HG03520 (cell line): ENCODE measurements at regions not wholly inside any gene's neighbourhood (a gene's known extent, or its start where the extent isn't known, plus 50 kb on each side); places are given as distances from the start of the nearest gene placed in this dataset.

ENCODE experiments used
- ATAC-seq: cut with Tn5 transposase; IDR thresholded peaks from one replicate; pipeline ENCODE4 v1.9.1; 2021; ENCODE audit warnings: mild to moderate bottlenecking, moderate library complexity; ENCODE audit not compliant: unreplicated experiment

GRCh38 chr11:81071606-81072005, 1630.8 kb upstream of the TENM4 start:
- no peak for ATAC-seq

- ATAC-seq: peak; percentile 90
These were observed 1630.1 kb upstream of the TENM4 start for GRCh38 chr11:81070948-81071347.

GRCh38 chr11:81059356-81059755, 1618.5 kb upstream of the TENM4 start:
- ATAC-seq: no peak

GRCh38 chr11:81052344-81053158, 1611.7 kb upstream of the TENM4 start:
- ATAC-seq: no peak

GRCh38 chr11:81039916-81040524, 1599.2 kb upstream of the TENM4 start:
- ATAC-seq: no peak

- ATAC-seq: no peak
These were observed 1595.5 kb upstream of the TENM4 start for GRCh38 chr11:81036168-81036870.

GRCh38 chr11:81033779-81034540, 1593.1 kb upstream of the TENM4 start:
- no peak for ATAC-seq

GRCh38 chr11:81032906-81033305, 1592.1 kb upstream of the TENM4 start:
- ATAC-seq: no peak

- no peak for ATAC-seq
These were observed 1589.4 kb upstream of the TENM4 start for GRCh38 chr11:81030186-81030585.

- ATAC-seq: no peak
These were observed 1585.2 kb upstream of the TENM4 start for GRCh38 chr11:81026032-81026431.

GRCh38 chr11:81022057-81022456, 1581.2 kb upstream of the TENM4 start:
- ATAC-seq: no peak

GRCh38 chr11:81010631-81011030, 1569.8 kb upstream of the TENM4 start:
- ATAC-seq: no peak

- ATAC-seq: no peak
These were observed 1566.2 kb upstream of the TENM4 start for GRCh38 chr11:81007046-81007445.

GRCh38 chr11:81005595-81005994, 1564.8 kb upstream of the TENM4 start:
- ATAC-seq: peak; percentile 64

- no peak for ATAC-seq
These were observed 1563.7 kb upstream of the TENM4 start for GRCh38 chr11:81004576-81004975.

GRCh38 chr11:81002374-81002773, 1561.5 kb upstream of the TENM4 start:
- ATAC-seq: no peak

GRCh38 chr11:81000735-81001134, 1559.9 kb upstream of the TENM4 start:
- no peak for ATAC-seq

- no peak for ATAC-seq
These were observed 1559.5 kb upstream of the TENM4 start for GRCh38 chr11:81000334-81000733.

- ATAC-seq: no peak
These were observed 1554.7 kb upstream of the TENM4 start for GRCh38 chr11:80995523-80995922.

- no peak for ATAC-seq
These were observed 1552.7 kb upstream of the TENM4 start for GRCh38 chr11:80993536-80993935.

GRCh38 chr11:80990885-80991284, 1550.1 kb upstream of the TENM4 start:
- no peak for ATAC-seq
